ENCODE measurements at regions not wholly inside any gene's neighbourhood (a gene's known extent, or its start where the extent isn't known, plus 50 kb on each side); places are given as distances from the start of the nearest gene placed in this dataset.

DNA sequence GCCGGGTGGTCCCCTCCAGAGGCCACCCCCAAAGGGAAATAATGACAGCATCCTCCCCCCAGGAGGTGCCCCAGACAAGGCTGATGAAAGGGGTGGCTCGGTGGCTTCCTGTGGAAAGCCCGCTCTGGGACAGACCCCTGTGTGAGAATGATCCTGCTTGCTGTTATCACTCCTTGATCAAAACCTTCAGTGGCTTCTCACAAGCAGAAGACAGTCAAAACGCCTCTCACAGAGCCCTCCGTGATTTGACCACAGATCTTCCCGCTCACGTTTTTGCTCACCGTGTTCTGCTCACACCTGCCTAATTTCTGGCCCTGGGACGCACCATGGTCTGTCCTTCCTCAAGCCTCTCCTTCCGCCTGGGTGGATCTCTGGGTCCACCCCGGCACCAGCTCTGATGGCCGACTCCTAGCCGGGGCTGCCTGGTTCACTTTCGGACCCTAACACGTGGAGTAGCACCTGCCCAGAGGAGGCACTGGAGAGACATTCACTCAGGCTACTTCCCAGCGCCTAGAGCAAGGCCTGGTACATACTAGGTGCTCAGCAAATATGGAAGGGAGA lies 210.4 kb downstream of the ANKRD60 start:
- DNase-seq (ENCODE audit: low read depth in 2 of 2) = peak in 1 of 2 donors; percentile 18

DNA sequence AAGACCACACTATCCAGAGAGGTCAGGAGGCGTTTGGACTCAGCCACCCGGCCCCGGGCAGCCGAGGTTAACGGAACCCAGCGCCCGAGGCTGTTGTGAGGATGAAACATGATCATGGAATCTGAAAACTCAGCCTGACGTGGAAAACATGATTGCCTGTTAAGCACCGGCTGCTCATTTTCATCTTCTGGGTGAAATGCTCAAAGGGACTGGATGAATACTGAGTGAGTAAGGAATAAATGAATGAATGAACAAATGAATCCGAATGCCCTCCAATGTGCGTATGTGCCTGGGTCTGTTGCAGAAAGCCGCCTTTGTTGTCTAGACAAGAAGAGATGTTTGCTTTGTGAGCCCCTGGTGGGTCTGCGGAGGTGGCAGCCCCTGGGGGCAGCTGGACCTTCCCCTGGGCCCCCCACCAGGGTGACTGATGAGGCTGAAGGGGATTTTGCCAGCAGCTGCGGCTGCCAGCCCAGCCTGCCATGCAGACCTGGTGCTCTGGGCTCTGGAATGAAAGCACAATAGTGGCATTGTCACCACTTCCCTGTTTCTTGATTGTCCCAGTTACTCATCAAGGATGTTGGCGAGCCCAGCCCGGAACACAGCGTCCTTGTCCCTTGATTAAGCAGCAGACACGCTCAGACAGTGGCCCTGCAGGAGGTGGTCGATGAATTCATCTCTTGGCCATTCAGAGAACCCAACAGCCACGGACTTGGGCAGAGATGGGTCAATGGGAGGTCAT lies 211.1 kb downstream of the ANKRD60 start:
- DNase-seq (ENCODE audit: low read depth in 2 of 2) = no peak

DNA sequence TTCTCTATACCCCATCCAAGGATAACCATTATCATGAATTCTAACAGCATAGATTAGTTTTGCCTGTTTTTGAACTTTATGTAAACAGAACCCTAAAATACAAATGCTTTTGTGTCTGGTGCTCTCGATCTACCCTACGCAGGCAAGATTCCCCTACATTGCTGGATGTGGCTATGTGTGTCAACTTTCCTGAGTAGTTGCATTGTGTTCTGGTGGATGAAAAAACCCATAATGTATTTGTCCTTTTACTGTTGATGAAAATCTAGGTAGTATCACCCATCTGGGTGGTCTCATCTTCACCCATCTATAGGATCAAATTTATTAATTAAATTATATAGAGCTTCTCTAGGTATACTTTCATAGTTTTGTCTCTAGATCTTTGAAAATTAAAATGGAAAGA lies 211.7 kb downstream of the ANKRD60 start:
- no peak for DNase-seq (ENCODE audit: low read depth in 2 of 2)

DNA sequence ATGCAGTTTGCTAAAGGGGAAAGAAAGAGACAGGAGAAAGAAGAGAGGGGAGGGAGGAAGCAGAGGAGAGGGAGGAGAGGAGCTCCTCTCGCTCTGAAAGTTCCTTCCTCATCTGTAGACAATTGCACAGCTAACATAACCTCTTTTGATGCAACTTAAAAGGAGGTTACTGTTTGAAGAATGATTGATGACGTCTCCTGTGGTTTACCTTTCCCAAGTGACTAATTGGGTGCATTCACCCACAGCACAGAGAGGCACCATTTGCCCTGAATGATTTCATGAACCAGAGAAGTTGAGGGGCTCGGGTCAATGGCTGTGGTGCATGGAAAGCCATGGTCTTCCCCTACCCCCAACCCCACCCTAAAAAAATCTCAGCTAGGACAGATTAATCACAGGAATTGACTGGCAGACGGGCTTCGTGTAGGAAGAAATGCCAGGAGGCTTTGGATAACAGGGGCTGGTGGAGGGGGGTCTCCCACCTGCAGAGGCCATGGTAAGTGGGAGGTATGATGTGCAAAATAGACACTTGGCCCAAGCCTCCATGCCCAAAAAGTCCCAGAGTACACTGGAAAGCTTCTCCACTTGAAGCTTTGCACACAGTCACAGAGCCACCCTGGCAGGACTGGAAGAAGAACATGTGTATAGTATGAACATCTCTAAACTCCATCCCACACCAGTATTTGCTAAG lies 213.7 kb downstream of the ANKRD60 start:
- DNase-seq (ENCODE audit: low read depth in 2 of 2) = no peak

DNA sequence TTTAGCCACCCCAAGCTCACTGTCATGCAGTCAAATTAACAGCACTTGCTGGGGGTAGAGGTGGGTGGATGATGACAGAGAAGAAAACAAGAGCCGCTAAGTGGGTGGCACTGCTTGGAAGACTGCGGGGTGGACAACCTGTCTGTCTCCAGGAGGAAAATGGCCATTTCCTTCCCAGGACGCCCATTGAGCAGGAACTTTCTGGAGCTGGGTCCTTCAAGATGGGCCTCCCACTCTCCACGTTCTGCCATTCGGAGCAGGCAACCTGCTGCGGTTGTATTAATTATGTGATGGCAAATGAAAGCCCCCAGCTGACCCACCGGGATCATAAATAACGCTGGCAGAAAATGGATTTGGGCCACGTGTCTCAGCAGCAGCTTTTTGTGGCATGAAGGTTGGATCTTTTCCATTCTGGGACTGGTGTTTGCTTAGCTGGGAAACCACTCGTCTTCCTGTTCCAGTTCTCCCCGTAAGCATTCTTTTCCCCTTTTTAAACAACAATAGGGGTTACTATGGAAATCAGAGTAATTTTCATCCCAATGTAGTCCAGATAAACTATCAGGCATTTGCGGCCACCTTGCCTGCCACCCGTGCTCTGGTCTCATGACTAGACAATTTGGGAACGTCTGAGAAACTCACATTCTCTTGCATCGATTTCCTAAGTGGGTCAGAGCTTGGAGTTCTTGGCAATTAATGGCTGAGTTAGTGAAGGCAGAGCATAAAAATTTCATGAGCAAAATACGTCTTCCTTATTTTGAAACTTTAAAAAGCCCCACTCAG lies 215.5 kb downstream of the ANKRD60 start:
- DNase-seq (ENCODE audit: low read depth in 2 of 2) = no peak

DNA sequence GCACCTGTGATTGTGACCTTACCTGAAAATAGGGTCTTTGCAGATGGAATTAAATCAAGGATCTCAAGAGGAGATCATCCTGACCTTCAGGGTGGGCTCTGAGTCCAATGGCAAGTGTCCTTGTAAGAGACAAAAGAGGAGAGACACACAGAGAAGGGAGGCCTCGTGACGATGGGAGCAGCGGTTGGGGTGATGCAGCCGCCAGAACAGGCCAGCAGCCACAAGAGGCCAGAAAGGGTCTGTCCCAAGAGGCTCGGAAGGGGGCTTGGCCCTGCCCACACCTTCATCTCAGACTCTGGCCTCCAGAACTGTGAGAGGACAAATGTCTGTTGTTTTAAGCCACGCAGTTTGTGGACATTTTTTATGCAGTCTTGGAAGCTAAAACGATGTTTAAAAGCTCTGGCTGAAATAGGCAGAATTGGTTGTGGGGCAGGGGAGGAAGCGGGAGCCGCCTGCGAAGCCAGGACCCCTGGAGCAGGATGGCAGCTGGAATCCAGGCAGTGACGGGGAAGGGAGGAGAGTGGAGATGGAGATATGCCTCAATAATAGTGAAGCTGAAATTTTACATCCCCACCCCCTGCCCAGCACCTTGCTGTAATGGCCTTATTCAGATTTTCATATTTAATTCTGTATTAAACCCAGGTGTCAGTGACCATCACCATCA lies 216.4 kb downstream of the ANKRD60 start:
- DNase-seq (ENCODE audit: low read depth in 2 of 2) = no peak

DNA sequence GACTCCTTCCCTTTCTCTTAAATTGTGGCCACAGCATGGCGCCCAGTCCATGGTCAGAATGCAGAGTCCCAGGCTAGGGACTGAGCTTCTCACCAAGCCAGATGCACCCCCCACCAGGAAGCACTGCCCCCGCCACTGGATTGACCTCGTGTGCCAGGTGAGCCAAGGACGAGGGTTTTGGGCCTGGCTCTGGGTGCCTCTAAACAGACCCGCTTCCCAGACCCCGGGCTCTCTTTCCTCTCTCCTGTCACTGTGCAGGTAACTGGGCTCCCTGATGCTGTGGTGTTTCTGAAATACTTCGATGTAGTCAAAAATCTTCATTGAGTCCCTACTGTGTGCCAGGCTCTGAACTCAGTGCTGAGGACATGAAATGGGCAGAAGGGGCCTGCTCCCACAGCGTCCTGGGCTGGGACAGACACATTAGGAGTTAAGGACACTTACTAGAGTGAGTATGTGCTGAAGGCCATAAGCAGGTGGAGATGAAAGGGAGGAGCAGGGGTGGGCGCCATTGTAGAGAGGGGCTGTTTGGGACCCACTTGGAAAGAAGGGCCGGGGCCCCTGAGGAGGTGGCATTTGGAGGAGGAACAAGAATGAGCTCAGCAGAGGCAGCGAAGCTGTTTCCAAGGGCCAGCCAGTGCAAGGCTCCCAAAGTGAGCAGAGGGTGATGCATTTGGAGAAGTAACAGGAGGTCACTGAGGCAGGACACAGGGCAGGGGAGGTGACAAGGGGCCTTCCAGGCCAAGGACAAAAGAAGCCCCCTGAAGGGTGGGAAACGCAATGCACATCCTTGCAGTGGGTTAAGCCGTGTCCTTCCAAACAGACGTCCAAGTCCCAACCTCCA lies 217.1 kb downstream of the ANKRD60 start:
- DNase-seq (ENCODE audit: low read depth in 2 of 2) = no peak

DNA sequence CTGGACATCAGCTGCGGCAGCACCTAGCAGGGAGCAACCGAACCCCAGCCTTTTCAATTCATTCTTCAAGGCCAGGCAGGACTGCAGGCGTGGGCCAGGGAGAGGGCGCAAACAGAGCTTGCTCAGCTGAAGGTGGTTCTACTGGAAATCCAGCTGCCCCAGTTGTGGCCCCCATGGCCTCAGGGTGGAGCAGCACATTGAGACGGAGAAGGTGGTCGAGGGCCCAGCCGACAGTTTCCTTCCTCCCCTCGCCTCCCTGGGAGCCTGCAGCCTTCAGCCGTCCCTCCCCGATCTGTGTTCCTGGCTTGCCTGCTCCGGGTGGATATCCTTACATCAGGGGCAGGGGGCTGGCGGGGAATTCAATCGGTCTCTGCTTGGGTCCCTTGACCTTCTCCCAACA lies 217.8 kb downstream of the ANKRD60 start:
- DNase-seq (ENCODE audit: low read depth in 2 of 2) = no peak

DNA sequence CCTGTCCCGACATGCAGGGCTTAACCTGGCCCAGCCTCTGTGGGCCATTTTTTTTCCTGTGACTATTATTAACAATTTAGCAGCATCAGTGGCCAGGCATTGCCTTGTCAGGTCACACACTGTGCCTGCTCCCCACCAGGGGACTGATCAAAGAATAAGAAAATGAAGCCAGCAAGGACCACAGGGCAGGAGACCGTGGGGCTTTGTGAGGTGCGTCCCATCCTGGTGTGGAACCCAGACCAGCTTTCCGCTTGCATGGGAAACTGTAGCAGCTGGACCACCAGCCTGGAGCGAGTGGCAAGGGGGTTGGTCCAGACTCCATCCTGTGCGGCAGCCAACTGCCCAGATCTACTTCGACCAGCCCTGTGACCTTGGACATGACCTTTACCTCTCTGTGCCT lies 218.3 kb downstream of the ANKRD60 start:
- no peak for DNase-seq (ENCODE audit: low read depth in 2 of 2)

DNA sequence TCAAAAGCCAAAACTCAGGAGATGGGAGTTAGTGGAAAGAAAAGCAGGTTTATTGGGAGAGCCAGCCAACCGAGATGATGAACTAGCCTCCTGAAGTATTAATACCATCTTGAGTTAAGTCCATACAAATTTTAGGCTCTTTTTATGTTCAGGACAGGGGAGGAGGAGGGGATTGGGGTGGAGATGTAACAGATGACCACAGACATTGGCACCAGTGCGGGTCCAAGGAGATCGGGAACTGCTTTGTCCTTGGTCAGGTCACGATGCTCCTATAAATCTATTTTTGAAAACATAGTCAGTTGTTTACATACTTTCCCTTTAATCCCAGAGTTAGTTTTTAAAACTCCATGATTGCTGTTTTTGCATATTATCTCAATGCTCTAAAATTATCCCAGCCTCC lies 219.6 kb downstream of the ANKRD60 start:
- no peak for DNase-seq (ENCODE audit: low read depth in 2 of 2)

DNA sequence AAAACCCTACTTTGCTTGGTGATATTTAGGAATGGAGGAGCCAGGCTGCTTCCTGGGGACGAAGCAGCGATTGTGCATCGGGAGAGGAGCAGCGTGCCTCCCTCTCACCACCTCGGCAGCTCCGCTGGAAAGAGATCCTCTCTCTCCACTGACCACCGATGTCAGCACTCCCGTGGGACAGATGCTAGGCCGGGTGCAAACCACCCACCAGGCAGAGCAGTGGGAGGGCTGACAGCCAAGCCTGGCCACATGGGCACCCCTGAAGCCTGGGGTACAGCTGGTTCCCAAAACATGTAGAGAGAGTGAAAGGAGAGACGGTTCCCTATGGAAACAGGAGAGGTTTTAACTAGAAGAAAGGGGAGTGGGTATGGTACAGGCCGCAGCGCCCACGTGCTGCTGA lies 220.0 kb downstream of the ANKRD60 start:
- DNase-seq (ENCODE audit: low read depth in 2 of 2) = no peak

DNA sequence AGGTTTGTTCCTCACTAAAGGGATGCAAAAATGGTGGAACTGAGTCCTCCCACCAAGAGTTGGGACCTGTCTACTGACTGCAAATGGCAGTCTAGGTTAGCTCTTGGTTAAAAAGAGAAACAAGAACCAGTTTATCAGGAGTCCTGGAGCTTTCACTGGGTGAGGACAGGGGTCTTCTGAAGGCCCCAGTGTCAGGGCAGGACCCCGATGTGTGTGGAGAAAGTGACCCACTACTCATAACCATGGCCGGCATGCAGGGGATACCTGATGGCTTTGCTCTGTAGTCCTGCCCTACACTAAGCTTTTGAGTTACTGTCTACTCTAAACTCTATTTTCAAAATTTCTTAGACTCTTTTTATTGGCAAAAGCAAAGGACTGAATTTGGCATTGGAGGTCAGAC lies 220.5 kb downstream of the ANKRD60 start:
- DNase-seq (ENCODE audit: low read depth in 2 of 2) = no peak

DNA sequence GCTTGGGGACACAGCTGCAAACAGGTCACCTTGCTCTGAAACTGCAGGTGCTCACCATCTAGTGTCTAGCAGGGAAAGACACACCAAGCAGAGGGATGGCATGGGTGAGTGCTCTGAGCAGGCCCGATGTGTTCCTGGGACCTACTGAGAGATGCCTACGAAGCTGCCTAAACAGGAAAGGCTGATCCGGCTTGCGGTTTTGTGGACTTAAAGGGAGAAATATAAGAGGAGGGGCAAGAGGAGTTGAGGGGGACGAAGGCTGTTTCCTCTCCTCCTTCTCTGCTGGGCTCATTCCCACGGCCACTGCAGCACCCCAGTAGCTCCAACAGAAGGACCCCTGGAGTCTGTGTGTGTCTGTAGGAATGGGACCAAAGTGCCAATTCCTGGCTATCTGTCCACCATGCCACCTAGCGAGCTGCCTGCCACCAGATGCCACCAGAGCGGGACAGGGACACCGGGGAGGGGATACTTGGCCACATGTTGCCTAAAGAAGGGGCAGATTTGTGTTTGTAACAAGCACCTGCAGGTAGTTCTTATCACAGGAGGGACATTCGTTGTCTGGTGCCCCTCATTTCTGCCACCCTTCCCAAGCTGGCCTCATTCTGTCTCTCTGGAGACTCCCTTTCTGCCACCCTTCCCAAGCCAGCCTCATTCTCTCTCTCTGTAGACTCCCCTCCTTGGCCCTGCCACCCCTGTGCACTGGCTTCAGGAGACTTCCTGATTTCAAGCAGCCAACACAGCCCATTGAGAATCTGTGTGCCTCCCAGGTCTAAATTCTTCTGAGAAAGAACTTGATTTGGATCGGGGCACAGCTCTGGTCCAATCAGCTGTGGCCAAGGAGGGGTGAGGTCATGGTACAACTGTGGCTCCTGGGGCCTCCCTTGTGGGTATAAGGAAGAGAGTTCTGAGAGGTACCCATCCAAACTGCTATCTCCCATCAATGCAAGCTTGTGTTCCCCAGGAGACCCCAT lies 221.8 kb downstream of the ANKRD60 start:
- no peak for DNase-seq (ENCODE audit: low read depth in 2 of 2)

DNA sequence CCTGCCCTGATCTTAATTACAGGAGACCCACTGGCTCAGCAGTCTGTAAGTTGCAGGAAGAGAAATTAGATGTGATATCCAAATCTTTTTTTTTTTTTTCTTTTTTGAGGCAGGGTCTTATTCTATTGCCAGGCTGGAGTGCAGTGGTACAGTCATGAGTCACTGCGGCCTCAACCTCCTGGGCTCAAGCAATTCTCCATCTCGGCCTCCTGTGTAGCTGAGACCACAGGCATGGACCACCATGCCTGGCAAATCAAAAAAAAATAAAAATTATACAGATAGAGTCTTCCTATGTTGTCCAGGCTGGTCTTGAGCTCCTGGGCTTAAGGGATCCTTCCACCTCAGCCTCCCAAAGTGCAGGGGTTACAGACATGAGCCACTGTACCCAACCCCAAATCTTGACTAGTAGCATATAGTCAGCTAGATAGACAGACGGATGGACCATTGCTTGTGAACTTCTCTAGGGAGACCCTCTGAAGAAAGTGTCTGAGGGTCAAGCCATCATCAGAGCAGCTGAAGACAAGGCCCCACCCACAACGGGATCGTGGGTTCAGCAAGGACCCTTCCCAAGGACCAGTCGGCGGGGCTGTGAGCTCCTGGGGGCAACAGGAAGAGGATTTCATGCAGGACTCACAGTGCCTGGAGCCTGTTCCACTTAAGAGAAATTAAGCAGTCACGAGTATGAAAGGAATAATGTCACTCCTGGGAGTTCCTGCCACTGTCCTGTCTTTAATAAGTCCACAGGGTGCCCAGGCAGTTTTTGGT lies 222.7 kb downstream of the ANKRD60 start:
- DNase-seq (ENCODE audit: low read depth in 2 of 2) = no peak

DNA sequence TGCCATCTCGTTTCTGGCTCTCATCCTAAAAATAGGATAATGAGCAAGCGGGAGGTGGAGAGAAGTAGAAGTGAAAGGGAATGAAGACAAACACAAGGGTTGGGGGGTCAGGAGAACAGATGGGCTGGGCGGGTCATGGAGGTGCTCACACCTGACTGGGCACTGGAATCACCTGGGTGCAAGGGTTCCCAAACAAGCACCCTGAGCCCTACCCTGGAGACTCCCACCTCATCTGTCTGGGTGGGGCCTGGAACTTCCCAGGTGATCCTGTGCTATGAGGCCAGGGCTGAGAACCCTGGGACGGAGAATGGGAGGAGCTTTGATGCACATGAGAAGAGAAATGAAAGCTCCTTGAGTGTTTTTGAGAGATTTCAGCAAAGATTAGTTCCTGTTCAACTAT lies 223.6 kb downstream of the ANKRD60 start:
- DNase-seq (ENCODE audit: low read depth in 2 of 2) = no peak

DNA sequence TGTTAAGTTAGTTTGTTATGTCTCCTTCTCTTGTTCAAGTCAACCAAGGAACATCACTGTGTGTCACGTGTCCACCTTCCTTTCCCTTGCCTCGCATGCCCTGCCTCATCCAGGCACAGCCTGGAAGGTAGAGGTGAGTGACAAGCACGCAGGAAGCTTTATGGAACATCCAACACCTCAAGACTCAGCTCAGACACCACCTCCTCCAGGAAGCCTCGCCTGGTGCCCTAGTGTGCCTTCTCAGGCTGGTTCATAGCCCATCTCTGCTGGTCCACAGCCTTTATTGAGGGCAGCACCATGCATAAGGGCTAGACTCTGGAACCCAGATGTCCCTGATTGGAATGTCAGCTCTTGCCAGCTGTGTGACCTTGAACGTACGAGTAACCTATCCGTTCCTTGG lies 224.3 kb downstream of the ANKRD60 start:
- no peak for DNase-seq (ENCODE audit: low read depth in 2 of 2)

DNA sequence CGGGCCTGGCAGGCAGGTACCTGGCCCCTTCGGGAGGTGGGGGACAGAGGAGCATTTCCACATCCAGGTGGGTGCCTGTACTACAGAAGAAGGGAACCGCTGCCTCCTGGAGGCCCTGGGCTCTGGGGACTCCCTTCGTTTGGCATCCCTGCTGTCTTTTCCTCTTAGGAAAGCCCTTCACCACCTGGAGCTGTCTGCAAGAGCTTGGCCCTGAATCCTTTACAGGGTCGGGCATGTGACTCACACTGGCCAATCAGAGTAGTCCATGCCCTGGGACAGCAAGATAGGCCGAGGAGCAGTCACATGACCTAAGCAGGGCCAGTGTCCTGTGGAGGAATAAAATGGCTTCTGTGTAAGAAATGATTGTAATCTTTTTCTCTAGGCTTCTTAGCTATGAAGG lies 224.9 kb downstream of the ANKRD60 start:
- no peak for DNase-seq (ENCODE audit: low read depth in 2 of 2)

DNA sequence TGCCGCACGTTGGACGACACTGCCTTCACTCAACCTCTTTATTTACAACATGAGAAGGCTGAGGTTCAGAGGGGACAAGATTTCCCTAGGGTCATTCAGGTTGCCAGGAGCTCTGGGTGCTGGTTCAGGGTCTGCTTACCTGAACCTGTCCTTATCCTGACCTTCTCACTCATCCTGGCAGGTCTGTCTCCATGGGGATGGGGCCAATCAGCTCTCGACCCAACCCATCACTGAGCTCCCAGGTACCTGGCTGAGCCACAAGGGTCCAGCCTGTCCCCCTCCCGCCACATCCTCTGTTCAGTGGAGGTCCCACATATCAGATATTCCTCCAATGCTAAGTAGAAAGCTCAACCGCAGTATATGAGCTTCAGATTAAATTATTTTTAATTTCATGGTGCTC lies 225.6 kb downstream of the ANKRD60 start:
- no peak for DNase-seq (ENCODE audit: low read depth in 2 of 2)

DNA sequence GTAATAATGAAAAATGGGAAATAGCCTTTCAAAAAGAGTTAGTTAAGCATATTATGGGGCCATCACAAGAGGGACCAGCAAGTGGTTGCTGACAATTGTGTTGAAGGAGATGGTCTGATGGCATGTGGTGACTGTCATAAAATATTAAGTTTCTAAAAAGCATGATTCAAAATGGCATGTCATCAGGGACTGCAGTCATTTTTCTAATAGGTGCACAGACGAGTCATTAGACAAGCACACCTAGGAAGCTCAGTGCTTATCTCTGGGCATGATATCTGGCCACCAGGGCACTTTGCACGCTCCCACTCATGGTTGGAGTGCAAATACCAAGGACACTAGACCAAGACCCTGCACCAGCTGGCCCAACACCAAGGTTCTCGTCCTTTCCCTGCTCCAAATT lies 226.5 kb downstream of the ANKRD60 start:
- no peak for DNase-seq (ENCODE audit: low read depth in 2 of 2)

Data from stimulated activated CD8-positive, alpha-beta memory T cell treated with anti-CD3 and anti-CD28 coated beads, Interleukin-15, amount 100 ng/mL, for 48 hours (primary cell).